Prostate gland (tissue), 2 donors: ENCODE measurements at regions not wholly inside any gene's neighbourhood (a gene's known extent, or its start where the extent isn't known, plus 50 kb on each side); places are given as distances from the start of the nearest gene placed in this dataset.
"Not testable (repeated sequence)": the region's sequence is repeated elsewhere in the genome, so short reads cannot be mapped to it uniquely, and the experiment has no call there.

Experiments used
- DNase-seq: peaks from one replicate; pipeline ENCODE4 v3.0.0-alpha.2; 2019; ENCODE audit warnings: low spot score
- H3K27ac ChIP-seq, 2 donors: fragments of 200-600 bp; sonication (generic); 2 replicates each; pipeline ENCODE4 v1.5.1; 2017 to 2019
- H3K27me3 ChIP-seq: fragments of 200-600 bp; sonication (generic); replicated peaks from 2 replicates; pipeline ENCODE4 v1.5.1; 2019; ENCODE audit not compliant: insufficient read depth
- H3K36me3 ChIP-seq, 2 donors: fragments of 200-600 bp; sonication (generic); 1 replicate in 1 of 2; 2 replicates in 1 of 2; pipeline versions ENCODE4 v1.5.1 to v1.8.1; 2017 to 2019
- H3K4me1 ChIP-seq: fragments of 200-600 bp; sonication (generic); replicated peaks from 2 replicates; pipeline ENCODE4 v1.5.1; 2019
- H3K4me3 ChIP-seq, 2 donors: fragments of 200-600 bp; sonication (generic); 2 replicates each; pipeline ENCODE4 v1.5.1; 2017 to 2019
- H3K9me3 ChIP-seq: fragments of 200-600 bp; sonication (generic); 2 replicates; pipeline ENCODE4 v1.5.1; 2017
- CTCF ChIP-seq, 4 experiments: fragments of 200-600 bp in 2 of 4; fragments of 450-650 bp in 2 of 4; sonication (generic) in 2 of 4; IDR thresholded peaks; 1 replicate in 3 of 4; 2 replicates in 1 of 4; pipeline ENCODE4 v1.5.1; 2016 to 2019; ENCODE audit warnings: antibody characterized with exemption in 4 of 4, mild to moderate bottlenecking in 2 of 4, moderate library complexity in 2 of 4
- POLR2A ChIP-seq: fragments of 450-650 bp; IDR thresholded peaks from one replicate; pipeline ENCODE4 v1.6.1; 2016; ENCODE audit warnings: antibody characterized with exemption, mild to moderate bottlenecking
- POLR2AphosphoS5 ChIP-seq: sonication (generic); formaldehyde crosslinking; IDR thresholded peaks from one replicate; pipeline ENCODE4 v1.6.1; 2017; ENCODE audit warnings: antibody characterized with exemption
- WGBS: methylation state at CpG from one replicate; pipeline ENCODE4 v1.1.5; 2018; 5-methylcytosine and 5-hydroxymethylcytosine counted together
- intact Hi-C: fragments of 100-400 bp; cut with DNase I; formaldehyde crosslinking; loops from one replicate; pipeline ENCODE4 v1.14.2; 2022

- Histone ChIP-seq H3K4me3 (no peak overlapping the region), H3K36me3 (no peaks in the 10 kb centered on the region), H3K9me3 (no peaks in the 10 kb centered on the region), H3K27me3 (no peaks in the 10 kb centered on the region), H3K4me1 (no peaks in the 10 kb centered on the region), H3K27ac (no peak overlapping the region)
- DNase-seq, result no peak
- TF ChIP-seq POLR2AphosphoS5, result no peak
- TF ChIP-seq POLR2A, result no peak
- TF ChIP-seq CTCF (IDR thresholded peaks at IDR 0.05), result no peak
- intact Hi-C loops, result no loop called here
Observed at GRCh38 chr6:84868149-84868548, 103.8 kb upstream of the TBX18 start.

GRCh38 chr6:84867521-84867920 lies 103.1 kb upstream of the TBX18 start:
- H3K27ac ChIP-seq, result no peak overlapping the region
- DNase-seq, result no peak
- intact Hi-C loops, result no loop called here
- H3K9me3 ChIP-seq, result no peaks in the 10 kb centered on the region
- H3K27me3 ChIP-seq, result no peaks in the 10 kb centered on the region
- no peaks in the 10 kb centered on the region for H3K36me3 ChIP-seq
- 61% methylated on average over 2 of the region's 2 CpGs for WGBS
- H3K4me1 ChIP-seq, result no peaks in the 10 kb centered on the region
- TF ChIP-seq POLR2AphosphoS5 (no peak), CTCF (IDR thresholded peaks at IDR 0.05) (no peak), POLR2A (no peak)
- no peak overlapping the region for H3K4me3 ChIP-seq

GRCh38 chr6:84866715-84867114 lies 102.3 kb upstream of the TBX18 start:
- TF ChIP-seq POLR2A, result no peak
- no peaks in the 10 kb centered on the region for H3K36me3 ChIP-seq
- H3K27me3 ChIP-seq, result no peaks in the 10 kb centered on the region
- no peaks in the 10 kb centered on the region for H3K9me3 ChIP-seq
- intact Hi-C loops, result no loop called here
- H3K4me1 ChIP-seq, result no peaks in the 10 kb centered on the region
- 53% methylated on average over 1 of the region's 1 CpG for WGBS
- no peak overlapping the region for H3K27ac ChIP-seq
- DNase-seq, result no peak
- no peak overlapping the region for H3K4me3 ChIP-seq

GRCh38 chr6:84865372-84865771 lies 101.0 kb upstream of the TBX18 start:
- H3K4me3 ChIP-seq, H3K36me3 ChIP-seq, DNase-seq, H3K27ac ChIP-seq, H3K9me3 ChIP-seq, H3K4me1 ChIP-seq, intact Hi-C loops, H3K27me3 ChIP-seq: not testable (repeated sequence)
- 95% methylated on average over 1 of the region's 1 CpG for WGBS

- intact Hi-C loops, result no loop called here
- 38% methylated on average over 1 of the region's 1 CpG for WGBS
Observed at GRCh38 chr6:84862843-84863242, 98.4 kb upstream of the TBX18 start.

More at GRCh38 chr6:84862843-84863242, 98.4 kb upstream of the TBX18 start:
- Histone ChIP-seq H3K27ac (no peak overlapping the region), H3K9me3 (no peaks in the 10 kb centered on the region), H3K4me1 (no peaks in the 10 kb centered on the region), H3K4me3 (no peak overlapping the region), H3K27me3 (no peaks in the 10 kb centered on the region), H3K36me3 (no peaks in the 10 kb centered on the region)
- no peak for DNase-seq
- TF ChIP-seq POLR2A (no peak), CTCF (IDR thresholded peaks at IDR 0.05) (no peak), POLR2AphosphoS5 (no peak)
